ENCODE measurements at regions not wholly inside any gene's neighbourhood (a gene's known extent, or its start where the extent isn't known, plus 50 kb on each side); places are given as distances from the start of the nearest gene placed in this dataset.

DNA sequence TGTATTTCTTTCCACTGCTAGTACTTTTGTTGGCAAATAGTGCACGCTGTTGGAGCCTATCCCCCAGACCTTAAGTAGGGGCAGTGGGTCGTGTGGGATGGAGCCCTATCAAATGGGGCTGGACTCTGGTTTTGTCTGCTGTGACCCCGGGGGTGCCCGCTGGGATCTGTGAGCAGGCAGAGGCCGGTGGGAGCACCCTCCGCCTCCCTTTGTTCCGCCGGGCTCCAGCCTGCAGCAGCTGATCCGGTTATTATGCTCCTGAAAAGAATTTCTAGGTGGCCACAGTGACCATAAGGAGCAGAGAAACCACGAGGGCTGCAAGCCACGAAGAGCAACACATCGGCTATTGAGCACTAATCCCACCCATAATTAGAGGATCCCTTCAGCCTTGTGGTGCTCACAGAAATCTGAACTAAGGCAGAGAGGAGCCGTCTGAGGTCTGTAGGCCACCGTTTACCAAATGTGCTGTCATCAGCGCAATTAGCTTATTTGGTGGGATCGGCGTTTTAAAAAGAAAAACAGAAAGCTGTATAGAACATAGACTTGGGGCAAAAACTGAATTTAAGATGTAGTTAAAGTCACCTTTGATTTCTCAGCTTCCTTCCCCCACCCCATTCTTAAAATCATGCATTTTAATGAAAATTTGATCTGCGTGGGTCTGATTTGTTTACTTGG is 598.3 kb upstream of the JAG1 start:
- Histone ChIP-seq H3K9ac (ENCODE audit: low read depth, low read length, poor library complexity) (no peak overlapping the region), H2BK5ac (ENCODE audit: low read length) (no peak overlapping the region), H3K79me1 (ENCODE audit: low read depth, low read length) (no peaks in the 10 kb centered on the region), H3K27me3 (ENCODE audit: control insufficient read depth in 3 of 3, insufficient read depth in 3 of 3, low read depth in 1 of 3, low read length in 3 of 3) (no peaks in the 10 kb centered on the region), H2BK15ac (ENCODE audit: low read length) (no peak overlapping the region), H2BK12ac (ENCODE audit: low read length) (no peak overlapping the region), H3K18ac (ENCODE audit: low read length) (peak overlapping the region; percentile 0), H3K4me1 (ENCODE audit: control insufficient read depth in 2 of 2, insufficient read depth in 1 of 2, low read depth in 1 of 2, low read length in 2 of 2) (peaks cover 28 to 33% of the 10 kb centered on the region in 2 donors), H2BK120ac (ENCODE audit: low read depth, low read length) (no peak overlapping the region), H3K9me3 (replicated peaks in 1 of 2; ENCODE audit: control insufficient read depth in 2 of 2, insufficient read depth in 1 of 2, low read depth in 1 of 2, low read length in 2 of 2) (no peaks in the 10 kb centered on the region), H2AK5ac (ENCODE audit: low read depth, low read length) (no peak overlapping the region), H3K23ac (ENCODE audit: low read depth, low read length, poor library complexity) (no peak overlapping the region), H3K4ac (ENCODE audit: low read length) (no peak overlapping the region), H4K91ac (ENCODE audit: low read depth, low read length, poor library complexity) (no peak overlapping the region), H3K36me3 (replicated peaks in 1 of 2; ENCODE audit: control insufficient read depth in 2 of 2, insufficient read depth in 2 of 2, low read length in 2 of 2) (no peaks in the 10 kb centered on the region), H3K4me3 (ENCODE audit: low read length in 2 of 2) (no peak overlapping the region), H3K14ac (ENCODE audit: low read length) (no peak overlapping the region), H4K8ac (ENCODE audit: low read depth, low read length) (no peak overlapping the region), H3K27ac (replicated peaks; ENCODE audit: low read length) (peak overlapping the region; percentile 92), H3K4me2 (ENCODE audit: insufficient read depth, low read length, poor library complexity, severe bottlenecking) (no peak overlapping the region), H2AFZ (ENCODE audit: low read length) (peak overlapping the region; percentile 37)
- peak; percentile 51 for DNase-seq (ENCODE audit: low spot score)
- WGBS, 2 donors (ENCODE audit: extremely low coverage in 2 of 2, insufficient read length in 2 of 2, insufficient replicate concordance in 1 of 2): no CpG with 5 or more reads among the region's 18 CpGs

DNA sequence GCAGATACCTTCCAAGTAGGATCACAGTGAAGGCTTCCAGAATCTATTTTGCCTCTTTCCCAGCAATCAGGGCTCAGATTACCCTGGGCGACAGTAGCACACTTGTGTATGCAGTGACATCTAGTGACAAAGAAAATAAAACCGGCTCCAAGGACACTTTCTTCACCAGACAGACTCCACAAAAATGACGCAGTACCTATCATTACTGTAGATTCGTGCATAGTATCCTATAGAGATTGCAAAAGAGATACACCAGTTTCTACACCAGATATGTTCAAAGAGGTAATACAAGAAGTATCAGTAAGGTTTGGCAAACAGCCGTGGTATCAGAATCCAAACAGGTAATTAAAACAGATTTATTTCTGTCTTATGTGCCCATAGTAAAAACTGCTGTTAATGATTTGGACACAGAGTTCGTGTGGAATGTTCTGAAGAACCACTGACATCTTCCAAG is 600.4 kb upstream of the JAG1 start:
- no peak overlapping the region for H2AK5ac ChIP-seq (ENCODE audit: low read depth, low read length)
- peaks cover 20 to 24% of the 10 kb centered on the region in 2 donors for H3K4me1 ChIP-seq (ENCODE audit: control insufficient read depth in 2 of 2, insufficient read depth in 1 of 2, low read depth in 1 of 2, low read length in 2 of 2)
- H3K27me3 ChIP-seq (ENCODE audit: control insufficient read depth in 3 of 3, insufficient read depth in 3 of 3, low read depth in 1 of 3, low read length in 3 of 3): no peaks in the 10 kb centered on the region
- no peak overlapping the region for H3K9ac ChIP-seq (ENCODE audit: low read depth, low read length, poor library complexity)
- no peak overlapping the region for H3K27ac ChIP-seq (replicated peaks; ENCODE audit: low read length)
- H3K14ac ChIP-seq (ENCODE audit: low read length): no peak overlapping the region
- no peak overlapping the region for H3K18ac ChIP-seq (ENCODE audit: low read length)
- no peak overlapping the region for H4K91ac ChIP-seq (ENCODE audit: low read depth, low read length, poor library complexity)
- peaks cover 0 to 5% of the 10 kb centered on the region in 2 donors for H3K9me3 ChIP-seq (replicated peaks in 1 of 2; ENCODE audit: control insufficient read depth in 2 of 2, insufficient read depth in 1 of 2, low read depth in 1 of 2, low read length in 2 of 2)
- H3K4me2 ChIP-seq (ENCODE audit: insufficient read depth, low read length, poor library complexity, severe bottlenecking): no peak overlapping the region
- H3K36me3 ChIP-seq (replicated peaks in 1 of 2; ENCODE audit: control insufficient read depth in 2 of 2, insufficient read depth in 2 of 2, low read length in 2 of 2): no peaks in the 10 kb centered on the region
- H2BK12ac ChIP-seq (ENCODE audit: low read length): no peak overlapping the region
- H3K79me1 ChIP-seq (ENCODE audit: low read depth, low read length): no peaks in the 10 kb centered on the region
- no peak overlapping the region for H4K8ac ChIP-seq (ENCODE audit: low read depth, low read length)
- no peak overlapping the region for H2AFZ ChIP-seq (ENCODE audit: low read length)
- no peak overlapping the region for H3K23ac ChIP-seq (ENCODE audit: low read depth, low read length, poor library complexity)
- no peak overlapping the region for H3K4ac ChIP-seq (ENCODE audit: low read length)
- H2BK5ac ChIP-seq (ENCODE audit: low read length): no peak overlapping the region
- WGBS, 2 donors (ENCODE audit: extremely low coverage in 2 of 2, insufficient read length in 2 of 2, insufficient replicate concordance in 1 of 2): no CpG with 5 or more reads among the region's 6 CpGs
- no peak overlapping the region for H2BK120ac ChIP-seq (ENCODE audit: low read depth, low read length)
- peak; percentile 61 for DNase-seq (ENCODE audit: low spot score)
- no peak overlapping the region for H3K4me3 ChIP-seq (ENCODE audit: low read length in 2 of 2)
- no peak overlapping the region for H2BK15ac ChIP-seq (ENCODE audit: low read length)

DNA sequence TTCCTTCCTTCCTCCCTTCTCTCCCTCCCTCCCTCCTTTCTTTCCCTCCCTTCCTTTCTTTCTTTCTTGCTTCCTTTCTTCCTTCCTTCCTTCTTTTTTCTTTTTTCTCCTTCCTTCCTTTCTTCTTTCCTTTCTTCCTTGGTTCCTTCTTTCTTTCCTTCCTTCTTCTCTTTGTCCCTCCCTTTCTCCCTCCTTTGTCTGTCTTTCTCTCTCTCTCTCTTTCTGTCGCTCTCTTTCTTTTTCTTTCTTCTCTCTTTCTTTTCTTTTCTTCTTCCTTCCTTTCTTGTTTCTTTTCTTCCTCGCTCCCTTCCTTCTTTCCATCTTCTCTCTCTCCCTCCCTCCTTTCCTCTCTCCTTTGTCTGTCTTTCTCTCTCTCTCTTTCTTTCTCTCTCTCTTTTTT is 601.9 kb upstream of the JAG1 start:
- Histone ChIP-seq H2AK5ac (ENCODE audit: low read depth, low read length) (no peak overlapping the region), H3K23ac (ENCODE audit: low read depth, low read length, poor library complexity) (no peak overlapping the region), H3K36me3 (replicated peaks in 1 of 2; ENCODE audit: control insufficient read depth in 2 of 2, insufficient read depth in 2 of 2, low read length in 2 of 2) (no peaks in the 10 kb centered on the region), H3K79me1 (ENCODE audit: low read depth, low read length) (no peaks in the 10 kb centered on the region), H4K91ac (ENCODE audit: low read depth, low read length, poor library complexity) (no peak overlapping the region), H3K4me2 (ENCODE audit: insufficient read depth, low read length, poor library complexity, severe bottlenecking) (no peak overlapping the region), H3K4ac (ENCODE audit: low read length) (no peak overlapping the region), H3K18ac (ENCODE audit: low read length) (no peak overlapping the region), H3K14ac (ENCODE audit: low read length) (no peak overlapping the region), H2BK5ac (ENCODE audit: low read length) (no peak overlapping the region), H3K4me1 (ENCODE audit: control insufficient read depth in 2 of 2, insufficient read depth in 1 of 2, low read depth in 1 of 2, low read length in 2 of 2) (peaks cover 11 to 24% of the 10 kb centered on the region in 2 donors), H3K27ac (replicated peaks; ENCODE audit: low read length) (no peak overlapping the region), H3K4me3 (ENCODE audit: low read length in 2 of 2) (no peak overlapping the region), H2BK15ac (ENCODE audit: low read length) (no peak overlapping the region), H3K27me3 (ENCODE audit: control insufficient read depth in 3 of 3, insufficient read depth in 3 of 3, low read depth in 1 of 3, low read length in 3 of 3) (no peaks in the 10 kb centered on the region), H2BK12ac (ENCODE audit: low read length) (no peak overlapping the region), H4K8ac (ENCODE audit: low read depth, low read length) (no peak overlapping the region), H2AFZ (ENCODE audit: low read length) (no peak overlapping the region), H3K9ac (ENCODE audit: low read depth, low read length, poor library complexity) (no peak overlapping the region), H3K9me3 (replicated peaks in 1 of 2; ENCODE audit: control insufficient read depth in 2 of 2, insufficient read depth in 1 of 2, low read depth in 1 of 2, low read length in 2 of 2) (peaks cover 0 to 7% of the 10 kb centered on the region in 2 donors), H2BK120ac (ENCODE audit: low read depth, low read length) (no peak overlapping the region)
- DNase-seq (ENCODE audit: low spot score): no peak
- WGBS, 2 donors (ENCODE audit: extremely low coverage in 2 of 2, insufficient read length in 2 of 2, insufficient replicate concordance in 1 of 2): 100% methylated on average over 1 of the region's 2 CpGs; no CpG with 5 or more reads in 1 of the 2 donors

DNA sequence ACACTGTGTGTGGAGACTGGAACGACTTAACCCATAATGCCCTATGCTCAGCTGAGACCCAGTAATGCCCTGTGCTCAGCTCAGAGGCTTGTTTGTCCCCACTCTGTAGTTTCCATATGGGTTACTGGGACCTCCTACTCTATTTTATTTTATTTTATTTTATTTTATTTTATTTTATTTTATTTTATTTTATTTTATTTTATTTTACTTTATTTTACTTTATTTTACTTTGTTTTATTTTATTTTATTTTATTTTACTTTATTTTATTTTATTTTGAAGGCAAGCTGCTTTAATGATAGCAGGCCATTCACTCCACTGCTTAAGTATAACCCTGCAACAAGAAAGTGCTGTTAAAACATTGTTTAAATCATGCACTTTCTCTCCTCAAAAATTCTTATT is 603.4 kb upstream of the JAG1 start:
- no peak overlapping the region for H3K14ac ChIP-seq (ENCODE audit: low read length)
- H2AK5ac ChIP-seq (ENCODE audit: low read depth, low read length): no peak overlapping the region
- DNase-seq (ENCODE audit: low spot score): no peak
- H2BK15ac ChIP-seq (ENCODE audit: low read length): no peak overlapping the region
- H3K9ac ChIP-seq (ENCODE audit: low read depth, low read length, poor library complexity): no peak overlapping the region
- no peak overlapping the region for H3K4ac ChIP-seq (ENCODE audit: low read length)
- WGBS, 2 donors (ENCODE audit: extremely low coverage in 2 of 2, insufficient read length in 2 of 2, insufficient replicate concordance in 1 of 2): no CpG with 5 or more reads among the region's 1 CpG
- no peaks in the 10 kb centered on the region for H3K36me3 ChIP-seq (replicated peaks in 1 of 2; ENCODE audit: control insufficient read depth in 2 of 2, insufficient read depth in 2 of 2, low read length in 2 of 2)
- no peak overlapping the region for H4K91ac ChIP-seq (ENCODE audit: low read depth, low read length, poor library complexity)
- H3K79me1 ChIP-seq (ENCODE audit: low read depth, low read length): no peaks in the 10 kb centered on the region
- no peak overlapping the region for H2BK12ac ChIP-seq (ENCODE audit: low read length)
- no peak overlapping the region for H3K4me3 ChIP-seq (ENCODE audit: low read length in 2 of 2)
- no peak overlapping the region for H3K27ac ChIP-seq (replicated peaks; ENCODE audit: low read length)
- peaks cover 7 to 13% of the 10 kb centered on the region in 2 donors for H3K4me1 ChIP-seq (ENCODE audit: control insufficient read depth in 2 of 2, insufficient read depth in 1 of 2, low read depth in 1 of 2, low read length in 2 of 2)
- no peak overlapping the region for H2AFZ ChIP-seq (ENCODE audit: low read length)
- peaks cover 0 to 7% of the 10 kb centered on the region in 2 donors for H3K9me3 ChIP-seq (replicated peaks in 1 of 2; ENCODE audit: control insufficient read depth in 2 of 2, insufficient read depth in 1 of 2, low read depth in 1 of 2, low read length in 2 of 2)
- H3K23ac ChIP-seq (ENCODE audit: low read depth, low read length, poor library complexity): no peak overlapping the region
- no peak overlapping the region for H3K4me2 ChIP-seq (ENCODE audit: insufficient read depth, low read length, poor library complexity, severe bottlenecking)
- no peak overlapping the region for H2BK120ac ChIP-seq (ENCODE audit: low read depth, low read length)
- no peak overlapping the region for H3K18ac ChIP-seq (ENCODE audit: low read length)
- H2BK5ac ChIP-seq (ENCODE audit: low read length): no peak overlapping the region
- no peaks in the 10 kb centered on the region for H3K27me3 ChIP-seq (ENCODE audit: control insufficient read depth in 3 of 3, insufficient read depth in 3 of 3, low read depth in 1 of 3, low read length in 3 of 3)
- no peak overlapping the region for H4K8ac ChIP-seq (ENCODE audit: low read depth, low read length)

All from neuronal stem cell (in vitro differentiated cells).